ENCODE measurements at regions not wholly inside any gene's neighbourhood (a gene's known extent, or its start where the extent isn't known, plus 50 kb on each side); places are given as distances from the start of the nearest gene placed in this dataset.

- TF ChIP-seq CTCF (IDR thresholded peaks at IDR 0.05) (no peak), POLR2A (IDR thresholded peaks at IDR 0.05) (no peak)
Observed at GRCh38 chr5:173529861-173530260, 86.6 kb downstream of the BOD1 start.

All from adrenal gland (tissue), 5 donors.